Ovary (tissue), 7 donors: ENCODE measurements at regions not wholly inside any gene's neighbourhood (a gene's known extent, or its start where the extent isn't known, plus 50 kb on each side); places are given as distances from the start of the nearest gene placed in this dataset.

Experiments used
- DNase-seq, 5 donors: peaks; one replicate each; pipeline ENCODE4 v3.0.0-alpha.2; 2019 to 2020
- H3K27ac ChIP-seq, 2 donors: fragments of 200-600 bp; one replicate each; pipeline versions ENCODE4 v1.5.1 to v1.8.0; 2019 to 2022
- H3K27me3 ChIP-seq: fragments of 200-600 bp; one replicate; pipeline ENCODE4 v1.8.0; 2022
- H3K36me3 ChIP-seq: fragments of 200-600 bp; sonication (generic); one replicate; pipeline ENCODE4 v1.5.1; 2019
- H3K4me1 ChIP-seq: one replicate; pipeline ENCODE4 v1.8.1; 2013; ENCODE audit warnings: mild to moderate bottlenecking, moderate library complexity; ENCODE audit not compliant: insufficient read depth
- H3K4me3 ChIP-seq: fragments of 200-600 bp; sonication (generic); one replicate; pipeline ENCODE4 v1.5.1; 2017
- H3K9me3 ChIP-seq, 2 donors: fragments of 200-600 bp in 1 of 2; sonication (generic) in 1 of 2; one replicate each; pipeline versions ENCODE4 v1.5.1 to v1.8.1; 2013 to 2019; ENCODE audit warnings: mild to moderate bottlenecking in 1 of 2, moderate library complexity in 1 of 2
- EP300 ChIP-seq: sonication (generic); formaldehyde crosslinking; IDR thresholded peaks from one replicate; pipeline ENCODE4 v1.6.1; 2017; ENCODE audit warnings: antibody characterized with exemption
- POLR2A ChIP-seq: fragments of 450-650 bp; IDR thresholded peaks from one replicate; pipeline ENCODE4 v1.6.1; 2017; ENCODE audit warnings: antibody characterized with exemption, mild to moderate bottlenecking, moderate library complexity
- WGBS, 3 donors: extraction: QIAGEN DNeasy Blood & Tissue Kit in 1 of 3; methylation state at CpG; one replicate each; pipeline versions ENCODE4 v1.1.5 to v1.1.7; 2013 to 2017; 5-methylcytosine and 5-hydroxymethylcytosine counted together
- intact Hi-C, 4 donors: fragments of 100-400 bp; cut with DNase I; formaldehyde crosslinking; loops; one replicate each; pipeline versions ENCODE4 v1.11.0 to v1.15.1; 2022 to 2023
- TF ChIP-seq, protein P1 (sequence below), 3 donors: fragments of 450-650 bp in 2 of 3; fragments of 200-600 bp in 1 of 3; IDR thresholded peaks; one replicate each; pipeline versions ENCODE4 v1.5.1 to v1.8.0; 2016 to 2022; ENCODE audit warnings: antibody characterized with exemption in 3 of 3, mild to moderate bottlenecking in 1 of 3
- donor health status: DM: no; HTN: no; CAD: no; lungs with moderate emphysema.
- donor health status: DM: no; HTN: no; CAD: no.
- donor health status: Bipolar disorder and iron deficiency.
- donor health status: DM: no; HTN: no; CAD: no.
- donor health status: DM: yes; HTN: yes; CAD: no.

GRCh38 chr13:106628936-106629659 lies 61.2 kb upstream of the ARGLU1 start:
- TF ChIP-seq, protein P1, sequence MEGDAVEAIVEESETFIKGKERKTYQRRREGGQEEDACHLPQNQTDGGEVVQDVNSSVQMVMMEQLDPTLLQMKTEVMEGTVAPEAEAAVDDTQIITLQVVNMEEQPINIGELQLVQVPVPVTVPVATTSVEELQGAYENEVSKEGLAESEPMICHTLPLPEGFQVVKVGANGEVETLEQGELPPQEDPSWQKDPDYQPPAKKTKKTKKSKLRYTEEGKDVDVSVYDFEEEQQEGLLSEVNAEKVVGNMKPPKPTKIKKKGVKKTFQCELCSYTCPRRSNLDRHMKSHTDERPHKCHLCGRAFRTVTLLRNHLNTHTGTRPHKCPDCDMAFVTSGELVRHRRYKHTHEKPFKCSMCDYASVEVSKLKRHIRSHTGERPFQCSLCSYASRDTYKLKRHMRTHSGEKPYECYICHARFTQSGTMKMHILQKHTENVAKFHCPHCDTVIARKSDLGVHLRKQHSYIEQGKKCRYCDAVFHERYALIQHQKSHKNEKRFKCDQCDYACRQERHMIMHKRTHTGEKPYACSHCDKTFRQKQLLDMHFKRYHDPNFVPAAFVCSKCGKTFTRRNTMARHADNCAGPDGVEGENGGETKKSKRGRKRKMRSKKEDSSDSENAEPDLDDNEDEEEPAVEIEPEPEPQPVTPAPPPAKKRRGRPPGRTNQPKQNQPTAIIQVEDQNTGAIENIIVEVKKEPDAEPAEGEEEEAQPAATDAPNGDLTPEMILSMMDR (IDR thresholded peaks at IDR 0.05) = no peak
- no peak for TF ChIP-seq POLR2A
- no peak for TF ChIP-seq EP300
- Histone ChIP-seq H3K9me3 (no peaks in the 10 kb centered on the region), H3K27me3 (no peaks in the 10 kb centered on the region), H3K36me3 (no peaks in the 10 kb centered on the region), H3K4me1 (peaks cover 2% of the 10 kb centered on the region), H3K4me3 (no peak overlapping the region), H3K27ac (no peak overlapping the region)
- WGBS, 3 donors = 15 to 54% (median 49%) methylated on average over 2 of the region's 2 CpGs
- intact Hi-C loops = no loop called here
- DNase-seq = no peak

DNA sequence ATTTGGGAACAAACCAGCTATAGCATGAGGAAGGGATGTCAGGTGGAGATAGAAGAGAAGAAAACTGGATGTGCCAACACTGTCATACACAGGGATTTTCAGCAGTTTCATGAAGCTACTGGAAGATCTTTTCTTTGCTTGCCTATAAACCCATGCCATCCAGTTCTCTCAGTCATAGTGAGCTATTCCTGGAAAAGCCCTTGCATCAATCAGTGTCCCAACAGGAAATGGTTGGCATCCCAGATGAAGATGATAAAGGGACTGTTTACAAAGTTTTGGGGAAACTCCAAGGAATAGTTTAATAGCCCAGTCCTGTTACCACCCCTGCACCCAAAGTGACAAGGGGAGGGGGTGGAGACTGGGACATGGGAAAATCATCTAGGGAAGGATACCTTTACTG lies 58.5 kb upstream of the ARGLU1 start:
- intact Hi-C loops = no loop called here
- no peaks in the 10 kb centered on the region for H3K27me3 ChIP-seq
- TF ChIP-seq EP300 = no peak
- TF ChIP-seq, protein P1 (IDR thresholded peaks at IDR 0.05) = no peak
- TF ChIP-seq POLR2A = no peak
- H3K27ac ChIP-seq = no peak overlapping the region
- DNase-seq = no peak
- H3K36me3 ChIP-seq = no peaks in the 10 kb centered on the region
- no peak overlapping the region for H3K4me3 ChIP-seq
- no peaks in the 10 kb centered on the region for H3K4me1 ChIP-seq
- H3K9me3 ChIP-seq = no peaks in the 10 kb centered on the region

DNA sequence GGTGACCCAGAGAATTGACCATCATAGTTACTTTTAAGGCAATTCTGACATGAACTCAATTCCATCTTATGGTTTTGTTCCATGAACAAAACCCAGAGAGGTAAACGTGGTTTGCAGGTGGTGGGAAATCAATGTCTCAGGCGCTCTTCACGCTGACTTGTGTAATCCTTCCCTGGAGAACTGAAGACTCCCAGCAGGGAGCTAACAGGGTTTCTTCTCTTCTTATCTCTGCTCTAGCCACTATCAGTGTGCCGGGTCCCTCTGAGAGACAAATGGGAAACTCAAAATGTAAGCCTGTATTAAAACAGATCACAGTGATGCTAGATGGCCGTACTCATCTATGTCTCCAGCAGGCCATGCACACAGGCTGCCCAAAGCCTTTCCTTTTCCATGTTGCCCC lies 57.6 kb upstream of the ARGLU1 start:
- Histone ChIP-seq H3K27ac (no peak overlapping the region), H3K36me3 (no peaks in the 10 kb centered on the region), H3K4me3 (no peak overlapping the region), H3K4me1 (no peaks in the 10 kb centered on the region), H3K27me3 (no peaks in the 10 kb centered on the region), H3K9me3 (no peaks in the 10 kb centered on the region)
- TF ChIP-seq, protein P1 (IDR thresholded peaks at IDR 0.05) = no peak
- no peak for TF ChIP-seq POLR2A
- TF ChIP-seq EP300 = no peak
- 78 to 92% (median 90%) methylated on average over 5 of the region's 5 CpGs for WGBS, 3 donors
- intact Hi-C loops = no loop called here
- DNase-seq = no peak

GRCh38 chr13:106623799-106624460 lies 56.0 kb upstream of the ARGLU1 start:
- TF ChIP-seq POLR2A (no peak), EP300 (no peak)
- TF ChIP-seq, protein P1 (IDR thresholded peaks at IDR 0.05) = no peak
- intact Hi-C loops = no loop called here
- Histone ChIP-seq H3K4me1 (peaks cover 4% of the 10 kb centered on the region), H3K9me3 (no peaks in the 10 kb centered on the region), H3K36me3 (no peaks in the 10 kb centered on the region), H3K27ac (no peak overlapping the region), H3K4me3 (no peak overlapping the region), H3K27me3 (no peaks in the 10 kb centered on the region)
- no peak for DNase-seq
- WGBS, 3 donors = 86 to 89% (median 88%) methylated on average over 7 of the region's 7 CpGs
